ENCODE measurements at regions not wholly inside any gene's neighbourhood (a gene's known extent, or its start where the extent isn't known, plus 50 kb on each side); places are given as distances from the start of the nearest gene placed in this dataset.

DNA sequence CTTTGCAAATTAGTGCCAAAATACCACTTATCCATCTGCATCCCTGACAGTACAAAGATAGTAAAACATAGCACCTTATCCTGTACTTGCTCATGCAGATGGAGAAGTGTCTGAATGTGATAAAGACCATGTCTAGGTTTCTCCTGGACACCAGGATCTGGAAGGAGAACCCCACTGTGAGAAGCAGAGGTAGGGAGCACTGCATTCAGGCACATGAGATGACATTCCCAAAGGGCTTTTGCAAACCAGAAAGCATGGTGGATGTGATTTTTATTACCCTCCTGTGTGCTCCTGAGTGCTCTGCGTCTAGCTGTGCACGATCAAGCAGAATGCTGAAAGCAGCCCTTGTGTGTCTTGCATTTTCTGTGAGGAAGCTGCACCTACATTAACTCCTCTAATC lies 857.6 kb upstream of the ID2 start:
- no peak overlapping the region for H3K4me3 ChIP-seq
- TF ChIP-seq POLR2AphosphoS2 (conservative IDR thresholded peaks at IDR 0.05; ENCODE audit: low read length) (no peak), BHLHE40 (IDR thresholded peaks at IDR 0.05; ENCODE audit: low read depth, low read length) (no peak), ESRRA (IDR thresholded peaks at IDR 0.05; ENCODE audit: borderline replicate concordance, low read length) (no peak), MAFK (IDR thresholded peaks at IDR 0.05; ENCODE audit: partially characterized antibody) (no peak), NPAS2 (CRISPR knock-in tag; IDR thresholded peaks at IDR 0.05; ENCODE audit: borderline replicate concordance) (no peak), RCOR1 (IDR thresholded peaks at IDR 0.05; ENCODE audit: low read depth, low read length) (no peak), CHD2 (IDR thresholded peaks at IDR 0.05; ENCODE audit: low read length, partially characterized antibody) (no peak), PHF8 (IDR thresholded peaks at IDR 0.05; ENCODE audit: borderline replicate concordance, low read depth) (no peak), CHD4 (IDR thresholded peaks at IDR 0.05; ENCODE audit: borderline replicate concordance) (no peak)
- TF ChIP-seq, protein P1, sequence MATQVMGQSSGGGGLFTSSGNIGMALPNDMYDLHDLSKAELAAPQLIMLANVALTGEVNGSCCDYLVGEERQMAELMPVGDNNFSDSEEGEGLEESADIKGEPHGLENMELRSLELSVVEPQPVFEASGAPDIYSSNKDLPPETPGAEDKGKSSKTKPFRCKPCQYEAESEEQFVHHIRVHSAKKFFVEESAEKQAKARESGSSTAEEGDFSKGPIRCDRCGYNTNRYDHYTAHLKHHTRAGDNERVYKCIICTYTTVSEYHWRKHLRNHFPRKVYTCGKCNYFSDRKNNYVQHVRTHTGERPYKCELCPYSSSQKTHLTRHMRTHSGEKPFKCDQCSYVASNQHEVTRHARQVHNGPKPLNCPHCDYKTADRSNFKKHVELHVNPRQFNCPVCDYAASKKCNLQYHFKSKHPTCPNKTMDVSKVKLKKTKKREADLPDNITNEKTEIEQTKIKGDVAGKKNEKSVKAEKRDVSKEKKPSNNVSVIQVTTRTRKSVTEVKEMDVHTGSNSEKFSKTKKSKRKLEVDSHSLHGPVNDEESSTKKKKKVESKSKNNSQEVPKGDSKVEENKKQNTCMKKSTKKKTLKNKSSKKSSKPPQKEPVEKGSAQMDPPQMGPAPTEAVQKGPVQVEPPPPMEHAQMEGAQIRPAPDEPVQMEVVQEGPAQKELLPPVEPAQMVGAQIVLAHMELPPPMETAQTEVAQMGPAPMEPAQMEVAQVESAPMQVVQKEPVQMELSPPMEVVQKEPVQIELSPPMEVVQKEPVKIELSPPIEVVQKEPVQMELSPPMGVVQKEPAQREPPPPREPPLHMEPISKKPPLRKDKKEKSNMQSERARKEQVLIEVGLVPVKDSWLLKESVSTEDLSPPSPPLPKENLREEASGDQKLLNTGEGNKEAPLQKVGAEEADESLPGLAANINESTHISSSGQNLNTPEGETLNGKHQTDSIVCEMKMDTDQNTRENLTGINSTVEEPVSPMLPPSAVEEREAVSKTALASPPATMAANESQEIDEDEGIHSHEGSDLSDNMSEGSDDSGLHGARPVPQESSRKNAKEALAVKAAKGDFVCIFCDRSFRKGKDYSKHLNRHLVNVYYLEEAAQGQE (IDR thresholded peaks at IDR 0.05): no peak
- TF ChIP-seq, protein P2, sequence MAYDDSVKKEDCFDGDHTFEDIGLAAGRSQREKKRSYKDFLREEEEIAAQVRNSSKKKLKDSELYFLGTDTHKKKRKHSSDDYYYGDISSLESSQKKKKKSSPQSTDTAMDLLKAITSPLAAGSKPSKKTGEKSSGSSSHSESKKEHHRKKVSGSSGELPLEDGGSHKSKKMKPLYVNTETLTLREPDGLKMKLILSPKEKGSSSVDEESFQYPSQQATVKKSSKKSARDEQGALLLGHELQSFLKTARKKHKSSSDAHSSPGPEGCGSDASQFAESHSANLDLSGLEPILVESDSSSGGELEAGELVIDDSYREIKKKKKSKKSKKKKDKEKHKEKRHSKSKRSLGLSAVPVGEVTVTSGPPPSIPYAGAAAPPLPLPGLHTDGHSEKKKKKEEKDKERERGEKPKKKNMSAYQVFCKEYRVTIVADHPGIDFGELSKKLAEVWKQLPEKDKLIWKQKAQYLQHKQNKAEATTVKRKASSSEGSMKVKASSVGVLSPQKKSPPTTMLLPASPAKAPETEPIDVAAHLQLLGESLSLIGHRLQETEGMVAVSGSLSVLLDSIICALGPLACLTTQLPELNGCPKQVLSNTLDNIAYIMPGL (CRISPR knock-in tag; IDR thresholded peaks at IDR 0.05; ENCODE audit: borderline replicate concordance): no peak
- TF ChIP-seq, protein P3, sequence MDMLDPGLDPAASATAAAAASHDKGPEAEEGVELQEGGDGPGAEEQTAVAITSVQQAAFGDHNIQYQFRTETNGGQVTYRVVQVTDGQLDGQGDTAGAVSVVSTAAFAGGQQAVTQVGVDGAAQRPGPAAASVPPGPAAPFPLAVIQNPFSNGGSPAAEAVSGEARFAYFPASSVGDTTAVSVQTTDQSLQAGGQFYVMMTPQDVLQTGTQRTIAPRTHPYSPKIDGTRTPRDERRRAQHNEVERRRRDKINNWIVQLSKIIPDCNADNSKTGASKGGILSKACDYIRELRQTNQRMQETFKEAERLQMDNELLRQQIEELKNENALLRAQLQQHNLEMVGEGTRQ (IDR thresholded peaks at IDR 0.05): no peak
- TF ChIP-seq, protein P4, sequence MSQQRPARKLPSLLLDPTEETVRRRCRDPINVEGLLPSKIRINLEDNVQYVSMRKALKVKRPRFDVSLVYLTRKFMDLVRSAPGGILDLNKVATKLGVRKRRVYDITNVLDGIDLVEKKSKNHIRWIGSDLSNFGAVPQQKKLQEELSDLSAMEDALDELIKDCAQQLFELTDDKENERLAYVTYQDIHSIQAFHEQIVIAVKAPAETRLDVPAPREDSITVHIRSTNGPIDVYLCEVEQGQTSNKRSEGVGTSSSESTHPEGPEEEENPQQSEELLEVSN (IDR thresholded peaks at IDR 0.05; ENCODE audit: borderline replicate concordance, low read depth): no peak
- H3K4me1 ChIP-seq: peaks cover 19% of the 10 kb centered on the region
- 84% methylated on average over 2 of the region's 2 CpGs for WGBS (ENCODE audit: missing lambda C conversion rate)
- DNase-seq (ENCODE audit: low read depth in 1 of 2, low spot score in 1 of 2) (no peak), ATAC-seq (no peak), FAIRE-seq (no peak)
- ChIA-PET CTCF (no interaction called here), POLR2A (no interaction called here)
- H3K9me3 ChIP-seq: no peaks in the 10 kb centered on the region
- peak overlapping the region in 1 of 2 experiments; percentile 11; a peak in 1 of 6 replicates for H3K27ac ChIP-seq
- H3K4me2 ChIP-seq: no peak overlapping the region

DNA sequence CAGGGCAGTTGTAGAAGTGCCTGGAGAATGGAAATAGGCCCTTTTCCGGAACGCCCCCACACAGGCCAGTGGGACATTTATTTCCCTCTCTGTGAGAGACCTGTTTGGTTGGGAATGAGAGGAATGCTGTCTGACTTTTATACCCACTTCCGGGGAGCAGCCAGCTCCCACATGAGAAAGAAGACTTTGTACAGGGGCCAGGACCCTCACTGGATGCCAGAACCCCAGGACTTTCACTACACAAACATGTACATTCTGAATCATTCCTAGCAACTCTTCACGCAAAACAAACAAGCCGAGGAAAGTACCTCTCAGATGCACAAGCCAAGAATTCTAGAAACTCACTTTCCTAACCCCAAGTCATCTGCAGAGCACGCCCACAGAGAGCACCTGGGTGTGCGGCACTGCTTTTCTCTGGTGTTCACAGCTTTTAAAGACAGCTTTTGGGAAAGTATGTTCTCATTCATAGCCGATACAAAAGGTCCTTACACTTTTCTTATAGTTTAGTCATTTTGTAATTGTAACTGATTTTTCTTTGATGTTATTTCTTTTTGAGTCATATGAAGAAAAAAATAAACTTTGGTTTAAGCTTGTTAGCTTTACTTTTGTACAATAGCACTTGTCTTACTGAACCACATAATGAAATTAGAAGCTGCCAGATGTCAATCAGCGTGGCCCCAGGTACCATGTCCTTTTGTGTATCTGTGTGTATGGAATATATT lies 856.1 kb upstream of the ID2 start:
- DNase-seq (ENCODE audit: low read depth in 1 of 2, low spot score in 1 of 2) (peak; percentile 66 to 80), ATAC-seq (peak; percentile 87 to 92), FAIRE-seq (no peak)
- no peak overlapping the region for H3K4me3 ChIP-seq
- H3K4me2 ChIP-seq: peak overlapping the region; percentile 58
- WGBS (ENCODE audit: missing lambda C conversion rate): 6% methylated on average over 9 of the region's 9 CpGs
- H3K27ac ChIP-seq: peak overlapping the region; percentile 20 to 70; a peak in 5 of 6 replicates
- peaks cover 19% of the 10 kb centered on the region for H3K4me1 ChIP-seq
- H3K9me3 ChIP-seq: no peaks in the 10 kb centered on the region
- POLR2A ChIA-PET: interaction anchor here (1.0 kb wide), 1 partner anchor 856 kb away, joined by 3 read pairs; the partner anchor contains the start of gene ID2
- TF ChIP-seq EP300 (IDR thresholded peaks at IDR 0.05): peak in 1 of 2 experiments; percentile 83; a peak in 2 of 5 replicates
- TF ChIP-seq, protein P5, sequence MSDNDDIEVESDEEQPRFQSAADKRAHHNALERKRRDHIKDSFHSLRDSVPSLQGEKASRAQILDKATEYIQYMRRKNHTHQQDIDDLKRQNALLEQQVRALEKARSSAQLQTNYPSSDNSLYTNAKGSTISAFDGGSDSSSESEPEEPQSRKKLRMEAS (IDR thresholded peaks at IDR 0.05): peak; percentile 59
- no peak for TF ChIP-seq TFCP2L1 (CRISPR knock-in tag; IDR thresholded peaks at IDR 0.05)
- peak in 1 of 2 experiments; percentile 32; a peak in 1 of 4 replicates for TF ChIP-seq CEBPB (IDR thresholded peaks at IDR 0.05)
- TF ChIP-seq JUN (IDR thresholded peaks at IDR 0.05): peak in 1 of 2 experiments; percentile 77; a peak in 3 of 5 replicates
- peak; percentile 69; the same call in 1 of the 2 replicates for TF ChIP-seq GATA3 (IDR thresholded peaks at IDR 0.05; ENCODE audit: borderline replicate concordance)
- TF ChIP-seq JUNB (IDR thresholded peaks at IDR 0.05): peak; percentile 73
- no peak for TF ChIP-seq FOXS1 (CRISPR knock-in tag; IDR thresholded peaks at IDR 0.05)
- TF ChIP-seq FOSL2 (IDR thresholded peaks at IDR 0.05): no peak
- TF ChIP-seq FOSL2 (CRISPR knock-in tag; IDR thresholded peaks at IDR 0.05): peak; percentile 64
- TF ChIP-seq EHF (CRISPR knock-in tag; IDR thresholded peaks at IDR 0.05): no peak
- CTCF ChIA-PET: interaction anchor here (1.1 to 1.5 kb wide), 2 partner anchors 11 to 17 kb away, joined by 3 to 5 read pairs; no protein-coding TSS in a partner anchor
